ENCODE measurements at regions not wholly inside any gene's neighbourhood (a gene's known extent, or its start where the extent isn't known, plus 50 kb on each side); places are given as distances from the start of the nearest gene placed in this dataset.

DNA sequence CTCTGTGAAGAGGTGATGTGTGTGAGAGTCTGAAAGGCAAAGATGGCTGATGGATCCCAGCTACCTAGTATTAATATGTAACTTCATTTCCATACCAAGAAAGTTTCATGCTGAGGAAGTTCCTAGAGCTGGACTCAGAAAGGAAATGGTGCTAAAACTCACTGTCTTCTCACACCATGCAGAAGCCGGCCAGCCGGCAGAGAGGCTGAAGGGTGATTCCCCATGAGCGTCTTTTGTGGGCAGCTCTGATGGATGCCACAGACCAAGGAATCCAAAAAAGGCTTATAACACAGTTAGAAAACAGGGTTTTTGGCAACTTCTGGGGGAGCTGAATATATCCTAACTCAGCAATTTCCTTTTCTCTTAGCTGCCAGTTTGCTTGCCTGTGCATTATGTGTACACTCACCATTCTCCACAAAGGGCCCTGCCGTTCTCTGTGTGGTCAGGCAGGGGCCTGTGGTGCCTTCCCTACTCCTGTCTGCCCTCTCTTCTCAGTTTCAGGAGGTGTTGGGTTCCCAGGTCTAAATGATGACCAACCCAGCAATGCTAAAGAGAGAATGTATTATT, 289.4 kb downstream of the MTX2 start:
- H3K36me3 Mint-ChIP-seq (ENCODE audit: low read depth, unreplicated experiment): no peaks in the 10 kb centered on the region
- H3K27ac Mint-ChIP-seq (ENCODE audit: unreplicated experiment): no peak overlapping the region
- no peak overlapping the region for H3K4me3 Mint-ChIP-seq (ENCODE audit: unreplicated experiment)
- no peak for DNase-seq (ENCODE audit: low spot score)
- H3K9me3 Mint-ChIP-seq (ENCODE audit: unreplicated experiment): no peaks in the 10 kb centered on the region
- peaks cover 7% of the 10 kb centered on the region for H3K27me3 Mint-ChIP-seq (ENCODE audit: unreplicated experiment)
- peaks cover 20% of the 10 kb centered on the region for H3K4me1 Mint-ChIP-seq (ENCODE audit: unreplicated experiment)
- TF ChIP-seq, protein P1, sequence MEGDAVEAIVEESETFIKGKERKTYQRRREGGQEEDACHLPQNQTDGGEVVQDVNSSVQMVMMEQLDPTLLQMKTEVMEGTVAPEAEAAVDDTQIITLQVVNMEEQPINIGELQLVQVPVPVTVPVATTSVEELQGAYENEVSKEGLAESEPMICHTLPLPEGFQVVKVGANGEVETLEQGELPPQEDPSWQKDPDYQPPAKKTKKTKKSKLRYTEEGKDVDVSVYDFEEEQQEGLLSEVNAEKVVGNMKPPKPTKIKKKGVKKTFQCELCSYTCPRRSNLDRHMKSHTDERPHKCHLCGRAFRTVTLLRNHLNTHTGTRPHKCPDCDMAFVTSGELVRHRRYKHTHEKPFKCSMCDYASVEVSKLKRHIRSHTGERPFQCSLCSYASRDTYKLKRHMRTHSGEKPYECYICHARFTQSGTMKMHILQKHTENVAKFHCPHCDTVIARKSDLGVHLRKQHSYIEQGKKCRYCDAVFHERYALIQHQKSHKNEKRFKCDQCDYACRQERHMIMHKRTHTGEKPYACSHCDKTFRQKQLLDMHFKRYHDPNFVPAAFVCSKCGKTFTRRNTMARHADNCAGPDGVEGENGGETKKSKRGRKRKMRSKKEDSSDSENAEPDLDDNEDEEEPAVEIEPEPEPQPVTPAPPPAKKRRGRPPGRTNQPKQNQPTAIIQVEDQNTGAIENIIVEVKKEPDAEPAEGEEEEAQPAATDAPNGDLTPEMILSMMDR (IDR thresholded peaks at IDR 0.05; ENCODE audit: unreplicated experiment): no peak

DNA sequence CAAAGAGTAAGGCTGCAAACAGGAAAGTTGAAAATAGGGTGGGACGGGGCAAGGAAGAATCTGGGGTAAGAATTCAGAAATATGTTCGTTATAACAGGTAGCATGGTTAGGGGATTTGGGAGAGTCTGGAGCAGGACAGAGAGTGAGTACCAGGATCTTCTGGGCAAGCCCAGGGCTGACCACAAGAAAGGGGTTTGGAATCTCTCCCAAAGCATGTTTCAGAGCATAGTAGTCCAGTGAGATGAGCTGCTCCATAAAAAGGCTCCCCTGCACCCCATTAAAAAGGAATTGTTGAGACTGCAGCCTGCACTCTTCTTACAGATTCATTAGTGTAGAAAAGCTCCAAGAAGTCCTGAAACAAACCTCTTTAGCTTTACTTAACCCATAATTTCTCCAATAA, 291.1 kb downstream of the MTX2 start:
- H3K4me1 Mint-ChIP-seq (ENCODE audit: unreplicated experiment): peaks cover 11% of the 10 kb centered on the region
- no peaks in the 10 kb centered on the region for H3K36me3 Mint-ChIP-seq (ENCODE audit: low read depth, unreplicated experiment)
- no peak overlapping the region for H3K4me3 Mint-ChIP-seq (ENCODE audit: unreplicated experiment)
- peaks cover 7% of the 10 kb centered on the region for H3K27me3 Mint-ChIP-seq (ENCODE audit: unreplicated experiment)
- no peaks in the 10 kb centered on the region for H3K9me3 Mint-ChIP-seq (ENCODE audit: unreplicated experiment)
- H3K27ac Mint-ChIP-seq (ENCODE audit: unreplicated experiment): no peak overlapping the region
- TF ChIP-seq, protein P1 (IDR thresholded peaks at IDR 0.05; ENCODE audit: unreplicated experiment): no peak
- no peak for DNase-seq (ENCODE audit: low spot score)

DNA sequence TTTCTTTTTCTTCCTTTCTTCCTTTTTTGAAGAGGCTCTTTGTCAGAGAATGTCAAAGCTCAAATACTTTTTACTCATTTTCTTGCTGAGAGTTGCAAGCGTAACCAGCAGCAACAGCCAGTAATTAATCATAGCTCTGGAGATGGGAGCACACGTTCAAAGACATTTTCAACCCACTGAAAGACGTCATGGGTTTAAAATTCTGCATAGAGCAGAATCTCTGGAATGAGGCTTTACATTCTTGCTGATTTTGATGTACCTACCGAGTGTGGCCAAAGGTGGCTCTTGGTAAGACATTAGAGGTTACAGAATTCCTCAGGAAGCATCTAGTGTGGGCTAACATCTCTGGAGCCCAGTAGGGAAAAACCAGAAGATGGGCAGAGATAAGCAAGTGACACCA, 292.5 kb downstream of the MTX2 start:
- TF ChIP-seq, protein P1 (IDR thresholded peaks at IDR 0.05; ENCODE audit: unreplicated experiment): no peak
- Mint-ChIP-seq H3K4me3 (ENCODE audit: unreplicated experiment) (no peak overlapping the region), H3K9me3 (ENCODE audit: unreplicated experiment) (no peaks in the 10 kb centered on the region), H3K27me3 (ENCODE audit: unreplicated experiment) (peaks cover 10% of the 10 kb centered on the region), H3K27ac (ENCODE audit: unreplicated experiment) (no peak overlapping the region), H3K4me1 (ENCODE audit: unreplicated experiment) (peaks cover 11% of the 10 kb centered on the region), H3K36me3 (ENCODE audit: low read depth, unreplicated experiment) (no peaks in the 10 kb centered on the region)
- DNase-seq (ENCODE audit: low spot score): no peak

DNA sequence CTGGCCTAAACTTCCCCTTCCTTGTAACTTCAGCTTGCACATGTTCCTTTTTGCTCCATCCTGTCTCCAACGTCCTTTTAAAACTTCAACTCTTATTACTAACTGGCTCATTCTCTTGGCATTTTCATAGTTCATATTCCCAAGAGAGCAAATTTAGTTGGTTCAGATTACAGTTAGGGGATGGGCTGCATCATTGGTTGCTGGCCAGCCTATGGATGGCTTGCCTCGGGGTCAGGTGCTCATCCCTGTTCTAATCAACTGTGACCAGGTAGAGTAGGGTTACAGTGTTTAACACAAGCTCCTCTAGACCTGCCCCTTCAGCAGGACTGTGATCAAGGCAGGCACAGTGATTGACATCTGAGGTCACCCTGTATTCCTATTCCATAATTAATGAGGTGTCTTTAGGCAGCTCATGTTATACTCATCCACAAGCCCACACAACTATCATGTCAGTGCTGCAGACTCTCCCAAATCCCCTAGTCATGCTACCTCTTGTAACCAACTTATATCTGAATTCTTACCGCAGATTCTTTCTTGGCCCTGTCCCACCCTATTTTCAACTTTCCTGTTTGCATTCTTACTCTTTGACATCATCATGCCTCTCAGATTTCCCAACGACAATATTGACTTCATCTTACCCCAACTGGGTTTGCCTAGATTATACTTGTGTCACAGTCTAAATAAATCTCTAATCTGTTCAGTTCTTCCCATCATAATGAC, 293.3 kb downstream of the MTX2 start:
- Mint-ChIP-seq H3K4me1 (ENCODE audit: unreplicated experiment) (peaks cover 11% of the 10 kb centered on the region), H3K4me3 (ENCODE audit: unreplicated experiment) (no peak overlapping the region), H3K27ac (ENCODE audit: unreplicated experiment) (no peak overlapping the region), H3K9me3 (ENCODE audit: unreplicated experiment) (no peaks in the 10 kb centered on the region), H3K27me3 (ENCODE audit: unreplicated experiment) (peaks cover 10% of the 10 kb centered on the region), H3K36me3 (ENCODE audit: low read depth, unreplicated experiment) (no peaks in the 10 kb centered on the region)
- DNase-seq (ENCODE audit: low spot score): no peak
- TF ChIP-seq, protein P1 (IDR thresholded peaks at IDR 0.05; ENCODE audit: unreplicated experiment): no peak

DNA sequence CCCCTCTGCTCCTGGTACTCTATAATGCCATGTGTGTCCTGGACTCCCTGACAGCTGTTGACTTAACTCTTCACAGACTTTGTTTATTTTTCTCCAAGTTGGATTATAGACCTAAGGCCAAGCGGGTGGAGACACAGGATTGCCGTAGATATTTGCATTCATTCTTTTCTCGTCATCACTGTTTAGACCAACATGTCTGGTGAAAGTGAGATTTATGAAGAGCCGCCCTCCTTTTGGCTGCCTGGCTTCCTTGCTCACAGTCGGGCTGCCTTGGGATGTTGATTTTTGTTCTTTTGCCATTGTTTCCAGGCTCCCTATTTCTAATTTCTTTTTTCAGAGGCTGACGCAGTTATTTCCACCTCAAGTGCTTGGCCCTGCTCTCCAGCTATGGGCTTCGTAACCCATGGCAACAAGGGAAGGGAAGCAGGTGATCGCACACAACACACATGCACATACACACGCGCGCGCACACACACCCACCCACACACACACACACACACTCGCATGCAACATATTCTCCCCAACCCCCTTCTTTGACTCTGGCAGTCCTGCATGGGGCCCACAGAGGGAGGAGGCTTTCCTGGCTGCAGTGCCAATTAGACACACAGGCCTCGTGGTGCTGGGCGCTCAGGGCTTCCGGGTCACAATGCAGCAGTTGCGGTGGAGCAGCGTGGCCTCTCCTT, 296.5 kb downstream of the MTX2 start:
- DNase-seq (ENCODE audit: low spot score): no peak
- H3K36me3 Mint-ChIP-seq (ENCODE audit: low read depth, unreplicated experiment): no peaks in the 10 kb centered on the region

More for the DNA sequence above, 296.5 kb downstream of the MTX2 start:
- peaks cover 3% of the 10 kb centered on the region for H3K27me3 Mint-ChIP-seq (ENCODE audit: unreplicated experiment)
- no peaks in the 10 kb centered on the region for H3K4me1 Mint-ChIP-seq (ENCODE audit: unreplicated experiment)
- no peaks in the 10 kb centered on the region for H3K9me3 Mint-ChIP-seq (ENCODE audit: unreplicated experiment)
- TF ChIP-seq, protein P1 (IDR thresholded peaks at IDR 0.05; ENCODE audit: unreplicated experiment): no peak
- H3K27ac Mint-ChIP-seq (ENCODE audit: unreplicated experiment): no peak overlapping the region
- no peak overlapping the region for H3K4me3 Mint-ChIP-seq (ENCODE audit: unreplicated experiment)
